DOHH2 (cell line): ENCODE measurements at regions not wholly inside any gene's neighbourhood (a gene's known extent, or its start where the extent isn't known, plus 50 kb on each side); places are given as distances from the start of the nearest gene placed in this dataset.

Experiments
- CTCF ChIP-seq: fragments of 200-600 bp; sonication (generic); IDR thresholded peaks from one replicate; pipeline ENCODE4 v1.5.1; 2014; ENCODE audit warnings: antibody characterized with exemption, mild to moderate bottlenecking, low read depth, low read length; ENCODE audit not compliant: poor library complexity, severe bottlenecking
- EZH2phosphoT487 ChIP-seq: fragments of 200-600 bp; sonication (generic); IDR thresholded peaks from 2 replicates; pipeline ENCODE4 v1.6.1; 2017; ENCODE audit warnings: borderline replicate concordance, mild to moderate bottlenecking, antibody characterized with exemption, low read length, moderate library complexity, mixed read lengths

GRCh38 chr1:72911656-72912055 is 629.3 kb upstream of the NEGR1 start:
- no peak for TF ChIP-seq CTCF
- TF ChIP-seq EZH2phosphoT487, result no peak
